H9 (cell line): ENCODE measurements at regions not wholly inside any gene's neighbourhood (a gene's known extent, or its start where the extent isn't known, plus 50 kb on each side); places are given as distances from the start of the nearest gene placed in this dataset.

Experiments
- DNase-seq: peaks from one replicate; pipeline ENCODE4 v3.0.0-alpha.2; 2017
- H2AFZ ChIP-seq: one replicate; pipeline ENCODE4 v1.6.1; 2013; ENCODE audit warnings: mild to moderate bottlenecking, low read length, control low read depth, moderate library complexity
- H2AK5ac ChIP-seq: 2 replicates; pipeline ENCODE4 v1.6.1; 2013; ENCODE audit warnings: low read length, control low read depth, mixed read lengths; ENCODE audit not compliant: insufficient read length
- H2BK120ac ChIP-seq: one replicate; pipeline ENCODE4 v1.6.1; 2013; ENCODE audit warnings: low read depth, mild to moderate bottlenecking, low read length, control low read depth, inconsistent platforms; ENCODE audit not compliant: poor library complexity, severe bottlenecking
- H2BK12ac ChIP-seq: 2 replicates; pipeline ENCODE4 v1.6.1; 2013; ENCODE audit warnings: low read length, control low read depth, mixed read lengths, low read depth; ENCODE audit not compliant: insufficient read length
- H2BK15ac ChIP-seq: 2 replicates; pipeline ENCODE4 v1.6.1; 2013; ENCODE audit warnings: low read depth, low read length, control low read depth
- H2BK20ac ChIP-seq: one replicate; pipeline ENCODE4 v1.6.1; 2013; ENCODE audit warnings: low read depth, mild to moderate bottlenecking, low read length, control low read depth, inconsistent platforms; ENCODE audit not compliant: poor library complexity, severe bottlenecking
- H2BK5ac ChIP-seq: 2 replicates; pipeline ENCODE4 v1.6.1; 2013; ENCODE audit warnings: low read length, control low read depth, mixed read lengths; ENCODE audit not compliant: insufficient read length
- H3K14ac ChIP-seq: 2 replicates; pipeline ENCODE4 v1.6.1; 2013; ENCODE audit warnings: low read length, control low read depth; ENCODE audit not compliant: insufficient read depth
- H3K18ac ChIP-seq: 2 replicates; pipeline ENCODE4 v1.6.1; 2013; ENCODE audit warnings: low read depth, mild to moderate bottlenecking, mixed read lengths, low read length, control low read depth; ENCODE audit not compliant: insufficient read length
- H3K23ac ChIP-seq: 2 replicates; pipeline ENCODE4 v1.6.1; 2013; ENCODE audit warnings: low read length, control low read depth, mixed read lengths, low read depth; ENCODE audit not compliant: insufficient read length
- H3K23me2 ChIP-seq: 2 replicates; pipeline ENCODE4 v1.6.1; 2013; ENCODE audit warnings: low read depth, mild to moderate bottlenecking, mixed read lengths, low read length, control low read depth; ENCODE audit not compliant: insufficient read length, poor library complexity, severe bottlenecking
- H3K27ac ChIP-seq: 2 replicates; pipeline ENCODE4 v1.5.1; 2013; ENCODE audit warnings: low read length, control low read depth, mixed read lengths, low read depth; ENCODE audit not compliant: insufficient read length
- H3K27me3 ChIP-seq: 2 replicates; pipeline ENCODE4 v1.6.1; 2013; ENCODE audit warnings: low read length, control low read depth, inconsistent platforms; ENCODE audit not compliant: insufficient read depth
- H3K4ac ChIP-seq: 2 replicates; pipeline ENCODE4 v1.6.1; 2013; ENCODE audit warnings: low read depth, mild to moderate bottlenecking, control low read depth, inconsistent platforms, low read length, moderate library complexity
- H3K4me1 ChIP-seq: 2 replicates; pipeline ENCODE4 v1.6.1; 2013; ENCODE audit warnings: low read length, control low read depth, inconsistent platforms; ENCODE audit not compliant: insufficient read depth
- H3K4me2 ChIP-seq: 2 replicates; pipeline ENCODE4 v1.6.1; 2013; ENCODE audit warnings: low read length, control low read depth, mixed read lengths; ENCODE audit not compliant: insufficient read length, insufficient read depth
- H3K56ac ChIP-seq: 2 replicates; pipeline ENCODE4 v1.6.1; 2013; ENCODE audit warnings: low read depth, mild to moderate bottlenecking, mixed read lengths, low read length, control low read depth; ENCODE audit not compliant: insufficient read length
- H3K79me1 ChIP-seq: 2 replicates; pipeline ENCODE4 v1.6.1; 2013; ENCODE audit warnings: low read depth, mild to moderate bottlenecking, moderate library complexity, low read length, control low read depth, inconsistent platforms; ENCODE audit not compliant: insufficient read depth, poor library complexity, severe bottlenecking
- H3K79me2 ChIP-seq: 2 replicates; pipeline ENCODE4 v1.6.1; 2013; ENCODE audit warnings: low read length, control low read depth, inconsistent platforms; ENCODE audit not compliant: insufficient read depth
- H3K9ac ChIP-seq: 2 replicates; pipeline ENCODE4 v1.6.1; 2013; ENCODE audit warnings: low read length, control low read depth, mixed read lengths; ENCODE audit not compliant: insufficient read length; ENCODE audit errors: extremely low read depth
- H3K9me3 ChIP-seq: one replicate; pipeline ENCODE4 v1.6.1; 2013; ENCODE audit warnings: low read depth, low read length, inconsistent platforms; ENCODE audit not compliant: control insufficient read depth
- H3T11ph ChIP-seq: one replicate; pipeline ENCODE4 v1.6.1; 2013; ENCODE audit warnings: mild to moderate bottlenecking, low read length, control low read depth, inconsistent platforms
- H4K20me1 ChIP-seq: one replicate; pipeline ENCODE4 v1.6.1; 2013; ENCODE audit not compliant: control insufficient read depth, insufficient read length, insufficient read depth
- H4K5ac ChIP-seq: 2 replicates; pipeline ENCODE4 v1.6.1; 2013; ENCODE audit warnings: low read depth, mild to moderate bottlenecking, mixed read lengths, low read length, control low read depth; ENCODE audit not compliant: insufficient read length
- H4K8ac ChIP-seq: replicated peaks from 2 replicates; pipeline ENCODE4 v1.6.1; 2013; ENCODE audit warnings: low read length, control low read depth, mixed read lengths, low read depth; ENCODE audit not compliant: insufficient read length
- H4K91ac ChIP-seq: 2 replicates; pipeline ENCODE4 v1.6.1; 2013; ENCODE audit warnings: low read depth, mild to moderate bottlenecking, moderate library complexity, mixed read lengths, low read length, control low read depth; ENCODE audit not compliant: insufficient read length
- H3K27ac Mint-ChIP-seq, 3 experiments: 2 replicates in 2 of 3; 3 replicates in 1 of 3; pipeline ENCODE4 v1.8.0; 2020 to 2021; ENCODE audit warnings: mixed read lengths in 3 of 3, mild to moderate bottlenecking in 1 of 3, moderate library complexity in 1 of 3
- H3K27me3 Mint-ChIP-seq: 2 replicates; pipeline ENCODE4 v1.8.0; 2021; ENCODE audit warnings: low read depth, mild to moderate bottlenecking, moderate library complexity, mixed read lengths
- H3K36me3 Mint-ChIP-seq, 3 experiments: 2 replicates in 2 of 3; 3 replicates in 1 of 3; pipeline ENCODE4 v1.8.0; 2020 to 2021; ENCODE audit warnings: low read depth in 3 of 3, mixed read lengths in 3 of 3; ENCODE audit not compliant: insufficient read depth in 1 of 3
- H3K4me1 Mint-ChIP-seq, 2 experiments: 2 replicates each; pipeline ENCODE4 v1.8.0; 2020; ENCODE audit warnings: mixed read lengths in 2 of 2
- H3K4me3 Mint-ChIP-seq, 2 experiments: 2 replicates in 1 of 2; 3 replicates in 1 of 2; pipeline ENCODE4 v1.8.0; 2020 to 2021; ENCODE audit warnings: mild to moderate bottlenecking in 2 of 2, mixed read lengths in 2 of 2, moderate library complexity in 1 of 2
- H3K9me3 Mint-ChIP-seq, 2 experiments: 2 replicates in 1 of 2; 3 replicates in 1 of 2; pipeline ENCODE4 v1.8.0; 2020; ENCODE audit warnings: mild to moderate bottlenecking in 2 of 2, mixed read lengths in 2 of 2, moderate library complexity in 1 of 2
- WGBS: extraction: QIAGEN DNeasy Blood & Tissue Kit; methylation state at CpG from one replicate; pipeline ENCODE4 v1.1.7; 2013; ENCODE audit warnings: missing lambda C conversion rate, low lambda C conversion rate, mixed read lengths; ENCODE audit not compliant: insufficient read length; ENCODE audit errors: extremely low coverage; 5-methylcytosine and 5-hydroxymethylcytosine counted together
- TF ChIP-seq, protein P1 (sequence below): fragments of 200-600 bp; sonication (generic); conservative IDR thresholded peaks from 3 replicates; pipeline ENCODE4 v1.8.0; 2021; ENCODE audit warnings: antibody characterized with exemption, mild to moderate bottlenecking

DNA sequence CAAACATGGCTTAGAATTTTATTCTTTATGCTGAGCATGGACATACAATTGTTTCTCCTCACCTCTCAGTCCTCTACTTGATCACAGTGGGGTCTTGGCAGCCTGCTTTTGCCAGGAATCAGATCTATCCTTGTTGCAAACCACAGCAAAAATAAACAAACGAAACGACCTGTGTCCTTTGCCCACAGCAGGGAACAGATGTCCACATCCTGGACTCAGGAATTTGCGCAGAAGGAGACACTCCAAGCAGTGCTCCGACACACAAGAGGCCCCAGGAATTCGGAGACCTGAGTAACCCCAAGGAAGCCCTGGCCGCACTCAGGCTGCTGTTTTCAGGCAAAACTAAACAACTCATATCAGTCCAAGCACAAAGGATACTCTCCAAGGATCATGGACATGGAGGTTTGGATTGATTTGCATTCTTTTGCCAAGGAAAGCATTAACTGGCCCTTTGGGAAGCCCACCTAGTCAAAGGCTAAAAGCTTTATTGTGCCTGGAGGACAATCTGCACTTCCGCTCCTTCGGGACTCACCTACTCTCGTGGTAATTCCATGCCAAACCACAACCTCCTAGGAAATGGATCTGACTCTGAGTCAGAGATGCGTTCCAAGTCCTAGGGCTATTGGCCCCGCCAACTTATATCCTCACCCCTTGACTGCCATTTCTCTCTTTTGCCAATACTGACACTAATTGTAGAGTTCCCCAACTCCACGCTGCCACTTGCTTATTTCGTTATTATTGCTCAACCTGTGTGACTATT lies 271.1 kb upstream of the CDH11 start:
- no peak overlapping the region; a peak in 1 of 7 replicates for H3K27ac Mint-ChIP-seq
- Histone ChIP-seq H3K4me2 (no peak overlapping the region), H3K9ac (no peak overlapping the region)

More for the DNA sequence above, 271.1 kb upstream of the CDH11 start:
- H2AK5ac ChIP-seq, result no peak overlapping the region
- no peaks in the 10 kb centered on the region; the same call in 1 of the 2 replicates for H3K4me1 ChIP-seq
- no peak overlapping the region for H4K8ac ChIP-seq
- H3K23ac ChIP-seq, result no peak overlapping the region
- H3K4me1 Mint-ChIP-seq, result no peaks in the 10 kb centered on the region
- no peaks in the 10 kb centered on the region for H3K79me1 ChIP-seq
- H2AFZ ChIP-seq, result no peak overlapping the region
- H3K9me3 Mint-ChIP-seq, result peaks cover 4 to 8% of the 10 kb centered on the region in 2 experiments; a peak in 4 of 5 replicates
- H3K27ac ChIP-seq, result no peak overlapping the region
- peaks cover 3% of the 10 kb centered on the region for H3K9me3 ChIP-seq
- no peak overlapping the region for H3K56ac ChIP-seq
- no peak for DNase-seq
- no CpG with 5 or more reads among the region's 13 CpGs for WGBS
- no peak overlapping the region for H3K14ac ChIP-seq
- H3K79me2 ChIP-seq, result no peaks in the 10 kb centered on the region
- no peak overlapping the region for H2BK15ac ChIP-seq
- H3K4ac ChIP-seq, result no peak overlapping the region
- no peaks in the 10 kb centered on the region; the same call in none of the 2 replicates for H3K27me3 Mint-ChIP-seq
- no peaks in the 10 kb centered on the region for H3K23me2 ChIP-seq
- no peak overlapping the region for H2BK12ac ChIP-seq
- H3K18ac ChIP-seq, result no peak overlapping the region
- no peak overlapping the region for H2BK20ac ChIP-seq
- peaks cover 6 to 14% (median 13%) of the 10 kb centered on the region in 3 experiments; a peak in 6 of 7 replicates for H3K36me3 Mint-ChIP-seq
- no peak overlapping the region for H4K5ac ChIP-seq
- H3K4me3 Mint-ChIP-seq, result no peak overlapping the region
- H2BK120ac ChIP-seq, result no peak overlapping the region
- no peaks in the 10 kb centered on the region; the same call in 1 of the 2 replicates for H3K27me3 ChIP-seq
- no peak overlapping the region for H2BK5ac ChIP-seq
- H4K91ac ChIP-seq, result no peak overlapping the region
- no peak overlapping the region for H3T11ph ChIP-seq
- H4K20me1 ChIP-seq, result no peaks in the 10 kb centered on the region
- TF ChIP-seq, protein P1, sequence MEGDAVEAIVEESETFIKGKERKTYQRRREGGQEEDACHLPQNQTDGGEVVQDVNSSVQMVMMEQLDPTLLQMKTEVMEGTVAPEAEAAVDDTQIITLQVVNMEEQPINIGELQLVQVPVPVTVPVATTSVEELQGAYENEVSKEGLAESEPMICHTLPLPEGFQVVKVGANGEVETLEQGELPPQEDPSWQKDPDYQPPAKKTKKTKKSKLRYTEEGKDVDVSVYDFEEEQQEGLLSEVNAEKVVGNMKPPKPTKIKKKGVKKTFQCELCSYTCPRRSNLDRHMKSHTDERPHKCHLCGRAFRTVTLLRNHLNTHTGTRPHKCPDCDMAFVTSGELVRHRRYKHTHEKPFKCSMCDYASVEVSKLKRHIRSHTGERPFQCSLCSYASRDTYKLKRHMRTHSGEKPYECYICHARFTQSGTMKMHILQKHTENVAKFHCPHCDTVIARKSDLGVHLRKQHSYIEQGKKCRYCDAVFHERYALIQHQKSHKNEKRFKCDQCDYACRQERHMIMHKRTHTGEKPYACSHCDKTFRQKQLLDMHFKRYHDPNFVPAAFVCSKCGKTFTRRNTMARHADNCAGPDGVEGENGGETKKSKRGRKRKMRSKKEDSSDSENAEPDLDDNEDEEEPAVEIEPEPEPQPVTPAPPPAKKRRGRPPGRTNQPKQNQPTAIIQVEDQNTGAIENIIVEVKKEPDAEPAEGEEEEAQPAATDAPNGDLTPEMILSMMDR, result no peak
